GM12872 (cell line): ENCODE measurements at regions not wholly inside any gene's neighbourhood (a gene's known extent, or its start where the extent isn't known, plus 50 kb on each side); places are given as distances from the start of the nearest gene placed in this dataset.

ENCODE experiments used
- CTCF ChIP-seq: IDR thresholded peaks from 3 replicates; pipeline ENCODE4 v1.5.1; 2011; ENCODE audit warnings: low read depth, mild to moderate bottlenecking, low read length, moderate library complexity; ENCODE audit not compliant: insufficient read depth

DNA sequence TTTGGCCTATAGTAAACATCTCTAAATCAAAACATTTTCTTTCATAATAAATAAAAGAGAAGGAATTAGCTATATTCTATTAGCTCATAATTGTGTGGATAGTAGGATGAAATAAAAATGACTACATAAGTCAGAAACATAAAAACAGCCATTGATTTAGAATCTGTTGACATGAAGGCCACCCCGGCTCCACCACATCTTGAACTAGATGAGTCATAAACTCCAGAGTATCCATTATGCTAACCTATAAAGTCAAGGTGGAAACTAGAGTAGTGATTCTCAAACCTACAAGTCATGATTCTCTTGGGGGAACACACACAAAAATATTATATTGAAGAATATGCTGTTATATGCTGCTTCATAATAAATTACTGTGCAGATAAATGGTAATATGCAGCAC is 831.0 kb downstream of the TUSC7 start:
- no peak for TF ChIP-seq CTCF

GRCh38 chr3:117541721-117542120 is 832.1 kb downstream of the TUSC7 start:
- TF ChIP-seq CTCF: no peak

DNA sequence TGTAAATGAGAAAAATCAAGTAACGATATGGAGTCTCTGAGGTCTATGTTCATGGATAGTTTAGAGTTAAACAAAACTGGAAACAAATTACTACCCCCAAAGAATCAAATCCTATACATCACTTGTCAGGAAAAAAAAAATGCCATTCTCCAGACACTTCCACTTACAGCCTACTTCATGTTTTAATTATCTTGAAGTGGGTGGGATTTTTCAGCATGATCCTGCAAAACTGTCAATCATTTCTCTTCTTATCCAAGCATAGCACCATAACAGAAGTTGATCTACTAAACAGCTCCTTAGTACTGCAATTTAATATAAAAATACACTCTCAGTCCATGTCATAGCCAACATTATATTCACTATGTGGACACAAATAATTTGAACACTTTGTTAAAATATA is 833.9 kb downstream of the TUSC7 start:
- TF ChIP-seq CTCF: no peak

DNA sequence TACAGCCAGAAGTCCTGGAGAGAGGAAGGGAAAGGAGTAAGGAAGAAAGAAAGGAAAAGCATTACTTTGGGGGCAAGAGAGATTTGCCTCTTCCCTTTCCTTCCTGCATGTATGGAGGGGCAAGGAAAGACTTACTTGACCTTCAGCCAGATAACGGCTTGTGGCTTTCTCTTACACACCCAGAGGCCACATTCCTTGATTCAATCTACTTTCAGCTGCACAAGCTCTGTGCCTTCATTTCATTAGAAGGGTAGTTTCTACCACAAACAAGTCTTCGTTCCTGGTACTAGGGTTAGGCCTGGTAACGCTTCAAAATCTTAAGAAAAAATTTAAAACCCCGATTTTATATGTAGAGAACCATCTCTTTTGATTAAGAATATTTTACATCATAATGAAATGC is 835.9 kb downstream of the TUSC7 start:
- TF ChIP-seq CTCF: no peak

GRCh38 chr3:117547956-117548550 is 838.5 kb downstream of the TUSC7 start:
- TF ChIP-seq CTCF: no peak

- TF ChIP-seq CTCF: no peak
Measured at GRCh38 chr3:117548600-117548999, 839.0 kb downstream of the TUSC7 start.

DNA sequence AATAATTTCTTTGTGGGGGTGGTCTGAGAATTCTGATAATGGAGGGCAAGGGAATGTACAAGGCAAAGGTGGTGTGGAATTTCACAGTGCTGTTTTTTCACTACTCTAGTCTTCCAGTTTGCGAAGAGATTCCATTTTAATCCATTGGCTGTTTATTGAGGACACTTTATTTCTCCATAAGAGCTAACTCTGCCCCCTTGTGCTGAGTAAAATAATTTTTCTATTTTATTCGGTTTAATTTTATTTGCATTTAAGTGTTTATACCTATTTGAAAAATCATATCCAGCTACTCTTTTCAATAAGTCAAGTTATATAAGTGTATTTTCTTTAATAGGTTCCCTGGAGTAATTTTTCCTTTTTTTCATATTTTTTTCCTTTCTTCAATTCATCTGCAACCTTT is 840.1 kb downstream of the TUSC7 start:
- no peak for TF ChIP-seq CTCF
